ENCODE measurements at regions not wholly inside any gene's neighbourhood (a gene's known extent, or its start where the extent isn't known, plus 50 kb on each side); places are given as distances from the start of the nearest gene placed in this dataset.

DNA sequence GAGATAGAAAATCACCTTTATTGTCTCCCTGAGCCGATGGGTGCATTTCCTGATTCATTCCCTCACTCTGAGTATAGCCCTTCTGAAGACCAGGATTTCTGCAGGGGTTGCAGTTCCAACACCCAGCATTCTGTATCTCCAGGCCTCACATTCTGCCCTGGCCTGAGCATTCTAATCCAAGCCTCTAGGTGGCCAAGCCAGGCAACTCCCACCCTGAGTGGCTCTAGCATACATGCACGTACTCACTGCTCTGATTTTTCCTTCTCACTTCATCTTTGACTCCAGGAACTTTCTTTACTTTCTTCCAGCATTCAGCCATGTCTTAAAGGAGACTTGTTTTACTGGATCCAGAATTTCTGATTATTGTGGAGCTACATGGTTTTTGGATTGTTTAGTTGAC lies 100.7 kb upstream of the STK39 start:
- intact Hi-C loops (cut with DNase I), result loop anchor here (5.0 to 10.0 kb wide), 2 partner anchors 359 to 567 kb away; no protein-coding TSS in a partner anchor
- TF ChIP-seq, protein P1, sequence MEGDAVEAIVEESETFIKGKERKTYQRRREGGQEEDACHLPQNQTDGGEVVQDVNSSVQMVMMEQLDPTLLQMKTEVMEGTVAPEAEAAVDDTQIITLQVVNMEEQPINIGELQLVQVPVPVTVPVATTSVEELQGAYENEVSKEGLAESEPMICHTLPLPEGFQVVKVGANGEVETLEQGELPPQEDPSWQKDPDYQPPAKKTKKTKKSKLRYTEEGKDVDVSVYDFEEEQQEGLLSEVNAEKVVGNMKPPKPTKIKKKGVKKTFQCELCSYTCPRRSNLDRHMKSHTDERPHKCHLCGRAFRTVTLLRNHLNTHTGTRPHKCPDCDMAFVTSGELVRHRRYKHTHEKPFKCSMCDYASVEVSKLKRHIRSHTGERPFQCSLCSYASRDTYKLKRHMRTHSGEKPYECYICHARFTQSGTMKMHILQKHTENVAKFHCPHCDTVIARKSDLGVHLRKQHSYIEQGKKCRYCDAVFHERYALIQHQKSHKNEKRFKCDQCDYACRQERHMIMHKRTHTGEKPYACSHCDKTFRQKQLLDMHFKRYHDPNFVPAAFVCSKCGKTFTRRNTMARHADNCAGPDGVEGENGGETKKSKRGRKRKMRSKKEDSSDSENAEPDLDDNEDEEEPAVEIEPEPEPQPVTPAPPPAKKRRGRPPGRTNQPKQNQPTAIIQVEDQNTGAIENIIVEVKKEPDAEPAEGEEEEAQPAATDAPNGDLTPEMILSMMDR (IDR thresholded peaks at IDR 0.05), result peak in 1 of 3 experiments; percentile 21
- Histone ChIP-seq H3K4me1 (no peaks in the 10 kb centered on the region), H3K27me3 (no peaks in the 10 kb centered on the region), H3K36me3 (no peaks in the 10 kb centered on the region), H3K4me3 (no peak overlapping the region), H3K27ac (no peak overlapping the region), H3K9me3 (no peaks in the 10 kb centered on the region)
- no peak for DNase-seq (ENCODE audit: low spot score in 2 of 2)

DNA sequence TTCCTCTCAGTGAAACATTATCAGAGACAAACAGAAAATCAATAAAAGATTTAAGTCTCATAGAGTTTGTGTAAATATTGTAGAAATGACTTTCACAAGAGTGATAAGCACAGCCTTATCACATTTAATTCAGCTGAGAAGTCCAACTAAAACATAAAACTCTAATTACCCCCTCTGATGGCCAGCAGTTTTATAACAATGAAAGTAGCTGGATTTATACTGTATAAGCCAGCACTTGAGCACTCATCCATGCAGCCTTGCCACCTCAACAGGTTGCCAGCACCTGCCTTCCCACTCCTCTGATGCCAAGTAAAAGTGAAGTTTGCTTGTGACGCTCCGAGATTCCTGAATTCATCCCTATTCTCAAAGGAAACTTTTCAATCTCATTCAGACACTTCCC lies 103.0 kb upstream of the STK39 start:
- Histone ChIP-seq H3K4me3 (no peak overlapping the region), H3K36me3 (no peaks in the 10 kb centered on the region), H3K4me1 (no peaks in the 10 kb centered on the region), H3K27ac (no peak overlapping the region), H3K9me3 (no peaks in the 10 kb centered on the region), H3K27me3 (no peaks in the 10 kb centered on the region)
- intact Hi-C loops (cut with DNase I), result no loop called here
- DNase-seq (ENCODE audit: low spot score in 2 of 2), result no peak
- TF ChIP-seq, protein P1 (IDR thresholded peaks at IDR 0.05), result no peak

DNA sequence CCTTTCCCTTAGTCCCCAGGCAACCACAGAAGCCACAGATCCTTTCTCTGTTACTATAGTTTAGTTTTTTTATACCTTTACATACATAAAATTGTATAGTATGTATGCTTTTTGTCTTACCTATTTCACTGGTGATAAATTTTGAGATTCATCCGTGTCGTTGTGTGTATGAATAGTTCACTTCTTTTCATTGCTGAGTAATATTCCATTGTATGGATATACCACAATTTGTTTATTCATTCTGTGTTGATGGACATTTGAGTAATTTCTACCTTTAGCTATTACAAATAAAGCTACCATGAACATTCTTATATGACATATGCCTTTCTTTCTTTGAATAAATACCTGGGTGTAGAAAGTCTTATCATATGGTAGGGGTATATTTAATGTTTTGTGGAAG lies 102.8 kb upstream of the CERS6 start:
- Histone ChIP-seq H3K4me3 (no peak overlapping the region), H3K4me1 (no peaks in the 10 kb centered on the region), H3K36me3 (no peaks in the 10 kb centered on the region), H3K27me3 (no peaks in the 10 kb centered on the region), H3K27ac (no peak overlapping the region), H3K9me3 (no peaks in the 10 kb centered on the region)
- TF ChIP-seq, protein P1 (IDR thresholded peaks at IDR 0.05), result no peak
- no peak for DNase-seq (ENCODE audit: low spot score in 2 of 2)
- intact Hi-C loops (cut with DNase I), result no loop called here

DNA sequence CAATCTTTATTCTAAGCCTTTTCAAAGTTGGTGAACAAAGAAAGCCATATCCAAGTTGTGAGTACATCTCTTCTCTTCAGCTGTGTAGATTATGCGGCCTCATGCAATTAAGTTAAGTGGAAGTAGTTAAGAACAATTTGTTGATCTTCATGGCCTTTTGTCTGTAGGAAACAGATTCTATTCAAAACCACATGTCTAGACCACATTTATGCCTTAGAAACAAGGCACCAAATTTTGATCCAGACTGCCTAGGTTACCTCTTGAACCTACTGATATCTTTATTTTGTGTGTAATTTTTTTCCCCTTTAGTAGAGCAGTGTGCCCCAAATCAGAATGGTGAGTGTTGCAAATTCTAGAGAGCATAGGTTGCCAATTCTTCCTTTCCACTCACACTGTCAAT lies 101.6 kb upstream of the CERS6 start:
- H3K9me3 ChIP-seq, result no peaks in the 10 kb centered on the region
- H3K4me1 ChIP-seq, result no peaks in the 10 kb centered on the region
- H3K27me3 ChIP-seq, result no peaks in the 10 kb centered on the region
- TF ChIP-seq, protein P1 (IDR thresholded peaks at IDR 0.05), result no peak
- H3K4me3 ChIP-seq, result no peak overlapping the region
- no peak for DNase-seq (ENCODE audit: low spot score in 2 of 2)
- intact Hi-C loops (cut with DNase I), result no loop called here
- no peak overlapping the region for H3K27ac ChIP-seq
- H3K36me3 ChIP-seq, result no peaks in the 10 kb centered on the region

DNA sequence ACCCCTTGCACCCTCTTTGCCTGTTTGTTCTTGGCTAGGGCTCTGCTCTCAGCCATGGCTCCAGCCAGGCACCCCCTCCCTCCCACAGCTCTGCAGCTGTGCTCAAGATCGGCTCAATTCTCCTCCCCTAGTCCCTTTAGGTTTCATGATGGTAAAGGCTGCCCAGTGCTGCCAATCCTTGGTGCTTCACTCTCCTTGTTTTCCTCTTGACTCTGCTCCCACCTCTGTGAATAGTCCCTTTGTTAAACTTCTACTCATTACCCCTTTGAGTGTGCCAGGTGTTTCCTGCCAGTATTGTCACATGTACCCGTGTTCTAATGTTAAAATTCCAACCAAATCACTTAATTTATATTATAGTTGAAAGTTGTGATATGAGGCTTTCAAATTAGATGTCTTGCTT lies 101.0 kb upstream of the CERS6 start:
- H3K36me3 ChIP-seq, result no peaks in the 10 kb centered on the region
- H3K4me3 ChIP-seq, result no peak overlapping the region
- H3K27me3 ChIP-seq, result no peaks in the 10 kb centered on the region
- DNase-seq (ENCODE audit: low spot score in 2 of 2), result no peak
- intact Hi-C loops (cut with DNase I), result no loop called here
- no peak overlapping the region for H3K27ac ChIP-seq
- H3K4me1 ChIP-seq, result no peaks in the 10 kb centered on the region
- no peaks in the 10 kb centered on the region for H3K9me3 ChIP-seq
- TF ChIP-seq, protein P1 (IDR thresholded peaks at IDR 0.05), result no peak

DNA sequence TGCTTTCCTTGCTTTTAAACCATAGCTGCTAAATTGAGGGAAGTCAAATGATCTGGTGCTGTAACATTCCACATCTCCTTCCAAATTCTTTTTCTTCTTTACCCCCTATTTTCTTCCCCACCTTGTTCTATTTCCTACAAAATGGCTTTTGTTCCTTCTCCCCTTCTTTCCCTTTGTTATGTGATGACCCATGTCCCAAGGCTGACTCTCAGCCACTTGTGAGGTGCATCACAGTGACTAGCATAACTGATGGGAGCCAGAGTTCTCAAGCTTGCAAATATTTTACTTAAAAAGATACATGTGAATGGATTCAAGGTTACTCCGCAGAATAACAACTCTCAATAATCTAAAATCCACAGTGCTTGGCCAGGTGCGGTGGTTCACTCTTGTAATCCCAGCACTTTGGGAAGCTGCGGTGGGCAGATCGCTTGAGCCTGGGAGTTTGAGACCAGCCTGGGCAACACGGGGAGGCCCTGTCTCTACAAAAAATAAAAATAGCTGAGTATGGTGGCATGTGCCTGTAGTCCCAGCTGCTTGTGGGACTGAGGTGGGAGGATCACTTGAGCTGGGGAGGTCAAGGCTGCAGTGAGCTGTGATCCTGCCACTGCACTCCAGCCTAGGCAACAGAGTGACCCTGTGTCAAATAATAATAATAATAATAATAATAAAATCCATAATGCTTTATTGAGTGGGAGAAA lies 100.1 kb upstream of the CERS6 start:
- H3K27me3 ChIP-seq, result no peaks in the 10 kb centered on the region
- no peaks in the 10 kb centered on the region for H3K36me3 ChIP-seq
- no peak overlapping the region for H3K27ac ChIP-seq
- TF ChIP-seq, protein P1 (IDR thresholded peaks at IDR 0.05), result no peak
- no peaks in the 10 kb centered on the region for H3K9me3 ChIP-seq
- H3K4me1 ChIP-seq, result no peaks in the 10 kb centered on the region
- no peak overlapping the region for H3K4me3 ChIP-seq
- DNase-seq (ENCODE audit: low spot score in 2 of 2), result no peak
- intact Hi-C loops (cut with DNase I), result no loop called here

Data from ascending aorta (tissue), 2 donors.